ENCODE measurements at regions not wholly inside any gene's neighbourhood (a gene's known extent, or its start where the extent isn't known, plus 50 kb on each side); places are given as distances from the start of the nearest gene placed in this dataset.

DNA sequence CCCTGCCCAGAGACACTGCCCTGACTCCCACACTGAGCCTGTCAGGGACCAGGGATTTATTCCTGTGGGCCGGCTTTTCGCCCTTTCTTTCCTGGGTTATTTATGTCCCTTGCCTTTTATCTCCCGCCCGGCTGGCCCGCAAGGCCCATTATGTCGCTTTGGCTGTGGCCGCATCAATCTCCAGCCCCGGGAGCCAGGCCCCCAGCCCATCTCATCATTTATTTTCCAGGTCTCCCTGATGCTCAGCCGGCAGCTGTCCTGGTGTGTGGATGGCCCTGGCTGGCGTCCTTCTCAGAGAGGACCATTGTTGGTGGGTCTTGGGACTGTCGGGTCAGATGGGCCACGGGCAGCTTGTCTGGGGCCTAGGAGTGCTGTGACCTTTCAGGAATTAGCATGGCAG, 82.3 kb downstream of the FAM241B start:
- H3K27me3 Mint-ChIP-seq, result peaks cover 14% of the 10 kb centered on the region

DNA sequence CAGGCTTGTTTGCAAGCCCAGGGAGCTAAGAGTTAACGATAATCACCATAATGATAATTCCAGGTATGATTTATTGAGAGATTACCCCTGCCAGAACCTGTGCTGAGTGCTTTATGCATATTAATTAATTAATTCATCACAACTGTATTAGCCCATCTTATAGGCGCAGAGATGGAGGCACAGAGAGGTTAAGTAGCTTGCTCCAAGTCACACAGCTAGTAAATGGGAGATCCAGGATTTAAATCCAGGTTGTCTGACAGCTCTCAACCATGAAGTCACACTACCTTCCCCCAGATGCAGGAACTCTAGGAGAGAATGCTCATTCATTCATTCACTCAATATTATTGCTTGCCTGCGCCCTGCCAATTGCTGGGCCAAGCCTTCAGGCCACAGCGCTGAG, 84.5 kb downstream of the FAM241B start:
- no peak for DNase-seq (ENCODE audit: extremely low spot score, unreplicated experiment)

More for the DNA sequence above, 82.3 kb downstream of the FAM241B start:
- Mint-ChIP-seq H3K36me3 (no peaks in the 10 kb centered on the region), H3K27ac (no peak overlapping the region), H3K9me3 (no peaks in the 10 kb centered on the region), H3K4me1 (ENCODE audit: unreplicated experiment) (peaks cover 32% of the 10 kb centered on the region), H3K4me3 (no peak overlapping the region)
- no peak for DNase-seq (ENCODE audit: extremely low spot score, unreplicated experiment)
- TF ChIP-seq, protein P1, sequence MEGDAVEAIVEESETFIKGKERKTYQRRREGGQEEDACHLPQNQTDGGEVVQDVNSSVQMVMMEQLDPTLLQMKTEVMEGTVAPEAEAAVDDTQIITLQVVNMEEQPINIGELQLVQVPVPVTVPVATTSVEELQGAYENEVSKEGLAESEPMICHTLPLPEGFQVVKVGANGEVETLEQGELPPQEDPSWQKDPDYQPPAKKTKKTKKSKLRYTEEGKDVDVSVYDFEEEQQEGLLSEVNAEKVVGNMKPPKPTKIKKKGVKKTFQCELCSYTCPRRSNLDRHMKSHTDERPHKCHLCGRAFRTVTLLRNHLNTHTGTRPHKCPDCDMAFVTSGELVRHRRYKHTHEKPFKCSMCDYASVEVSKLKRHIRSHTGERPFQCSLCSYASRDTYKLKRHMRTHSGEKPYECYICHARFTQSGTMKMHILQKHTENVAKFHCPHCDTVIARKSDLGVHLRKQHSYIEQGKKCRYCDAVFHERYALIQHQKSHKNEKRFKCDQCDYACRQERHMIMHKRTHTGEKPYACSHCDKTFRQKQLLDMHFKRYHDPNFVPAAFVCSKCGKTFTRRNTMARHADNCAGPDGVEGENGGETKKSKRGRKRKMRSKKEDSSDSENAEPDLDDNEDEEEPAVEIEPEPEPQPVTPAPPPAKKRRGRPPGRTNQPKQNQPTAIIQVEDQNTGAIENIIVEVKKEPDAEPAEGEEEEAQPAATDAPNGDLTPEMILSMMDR (conservative IDR thresholded peaks at IDR 0.05), result no peak

DNA sequence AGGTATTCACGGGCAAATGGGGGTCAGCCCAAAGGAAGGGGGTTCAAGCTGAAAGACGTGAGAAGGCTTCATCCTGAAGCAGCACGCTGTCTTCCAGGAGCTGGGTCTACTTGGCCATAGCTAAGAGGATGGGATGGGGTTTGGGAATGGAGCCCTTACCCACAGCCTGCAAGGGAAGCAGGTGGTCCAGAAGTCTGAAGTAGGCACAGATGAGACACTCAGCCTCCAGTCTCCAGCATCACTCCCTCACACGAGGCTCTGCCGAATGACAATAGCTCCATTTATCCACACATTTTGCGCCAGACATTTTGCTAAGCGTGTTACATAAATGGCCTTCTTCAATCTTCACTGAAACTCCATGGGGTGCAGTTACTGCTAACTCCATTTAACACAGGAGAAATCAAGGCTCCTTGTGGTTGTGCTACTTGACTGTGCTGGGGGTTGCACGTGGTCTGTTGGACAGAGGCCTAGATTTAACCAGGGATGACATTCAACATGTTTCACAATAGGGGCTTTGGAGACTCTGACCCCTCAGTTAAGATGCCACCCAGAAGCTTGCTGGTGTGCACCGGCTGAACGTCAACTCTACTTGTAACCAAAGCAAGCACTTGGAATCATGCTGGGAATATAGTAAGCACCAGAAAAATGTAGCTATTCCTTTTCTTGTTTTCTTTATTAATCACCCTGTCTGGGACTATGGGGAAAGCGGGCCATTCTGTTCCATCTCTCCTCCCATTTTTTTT, 85.3 kb downstream of the FAM241B start:
- peaks cover 29% of the 10 kb centered on the region for H3K4me1 Mint-ChIP-seq (ENCODE audit: unreplicated experiment)
- no peak for DNase-seq (ENCODE audit: extremely low spot score, unreplicated experiment)
- no peaks in the 10 kb centered on the region for H3K9me3 Mint-ChIP-seq
- H3K27me3 Mint-ChIP-seq, result peaks cover 9% of the 10 kb centered on the region
- no peak overlapping the region for H3K27ac Mint-ChIP-seq
- H3K36me3 Mint-ChIP-seq, result no peaks in the 10 kb centered on the region
- TF ChIP-seq, protein P1 (conservative IDR thresholded peaks at IDR 0.05), result no peak
- H3K4me3 Mint-ChIP-seq, result no peak overlapping the region

More for the DNA sequence above, 84.5 kb downstream of the FAM241B start:
- TF ChIP-seq, protein P1 (conservative IDR thresholded peaks at IDR 0.05), result no peak
- Mint-ChIP-seq H3K27ac (no peak overlapping the region), H3K27me3 (peaks cover 9% of the 10 kb centered on the region), H3K4me3 (no peak overlapping the region), H3K4me1 (ENCODE audit: unreplicated experiment) (peaks cover 32% of the 10 kb centered on the region), H3K36me3 (no peaks in the 10 kb centered on the region), H3K9me3 (no peaks in the 10 kb centered on the region)

DNA sequence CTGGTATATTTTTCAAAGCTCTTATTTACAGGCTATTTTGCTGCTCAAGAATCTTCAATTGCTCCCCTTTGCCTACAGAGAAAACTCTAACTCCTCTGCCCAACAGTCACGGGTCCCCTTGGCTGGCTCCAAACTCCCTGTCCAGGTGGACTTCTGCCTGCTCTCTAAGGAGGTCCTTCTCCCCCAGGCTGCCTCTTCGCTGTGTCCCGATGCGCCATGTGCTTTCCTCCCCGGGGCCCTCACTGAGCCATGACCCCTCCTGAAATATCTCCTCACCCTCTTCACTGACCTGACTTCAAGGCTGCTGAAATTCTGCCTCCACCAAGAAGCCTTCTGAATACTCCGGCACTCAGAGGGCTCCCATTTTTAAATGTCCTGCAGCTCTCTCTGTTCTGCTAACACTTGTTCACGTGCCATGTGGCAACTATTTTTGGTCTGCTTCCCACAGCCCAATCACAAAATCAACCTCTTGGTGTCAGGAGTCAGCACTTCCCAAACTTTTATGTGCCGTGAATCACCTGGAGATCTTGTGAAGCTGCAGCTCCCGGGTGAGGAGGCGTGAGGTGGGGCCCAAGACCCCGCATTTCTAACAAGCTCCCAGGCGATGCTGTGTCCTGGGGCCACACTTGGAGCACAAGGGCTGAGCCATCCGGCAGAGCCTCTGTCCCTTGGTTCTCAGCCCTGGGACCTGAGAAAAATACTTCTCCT, 85.7 kb upstream of the COL13A1 start:
- Mint-ChIP-seq H3K9me3 (no peaks in the 10 kb centered on the region), H3K4me1 (ENCODE audit: unreplicated experiment) (peaks cover 22% of the 10 kb centered on the region), H3K4me3 (no peak overlapping the region), H3K27ac (peak overlapping the region; percentile 16), H3K36me3 (no peaks in the 10 kb centered on the region), H3K27me3 (peaks cover 9% of the 10 kb centered on the region)
- TF ChIP-seq, protein P1 (conservative IDR thresholded peaks at IDR 0.05), result no peak
- DNase-seq (ENCODE audit: extremely low spot score, unreplicated experiment), result no peak

DNA sequence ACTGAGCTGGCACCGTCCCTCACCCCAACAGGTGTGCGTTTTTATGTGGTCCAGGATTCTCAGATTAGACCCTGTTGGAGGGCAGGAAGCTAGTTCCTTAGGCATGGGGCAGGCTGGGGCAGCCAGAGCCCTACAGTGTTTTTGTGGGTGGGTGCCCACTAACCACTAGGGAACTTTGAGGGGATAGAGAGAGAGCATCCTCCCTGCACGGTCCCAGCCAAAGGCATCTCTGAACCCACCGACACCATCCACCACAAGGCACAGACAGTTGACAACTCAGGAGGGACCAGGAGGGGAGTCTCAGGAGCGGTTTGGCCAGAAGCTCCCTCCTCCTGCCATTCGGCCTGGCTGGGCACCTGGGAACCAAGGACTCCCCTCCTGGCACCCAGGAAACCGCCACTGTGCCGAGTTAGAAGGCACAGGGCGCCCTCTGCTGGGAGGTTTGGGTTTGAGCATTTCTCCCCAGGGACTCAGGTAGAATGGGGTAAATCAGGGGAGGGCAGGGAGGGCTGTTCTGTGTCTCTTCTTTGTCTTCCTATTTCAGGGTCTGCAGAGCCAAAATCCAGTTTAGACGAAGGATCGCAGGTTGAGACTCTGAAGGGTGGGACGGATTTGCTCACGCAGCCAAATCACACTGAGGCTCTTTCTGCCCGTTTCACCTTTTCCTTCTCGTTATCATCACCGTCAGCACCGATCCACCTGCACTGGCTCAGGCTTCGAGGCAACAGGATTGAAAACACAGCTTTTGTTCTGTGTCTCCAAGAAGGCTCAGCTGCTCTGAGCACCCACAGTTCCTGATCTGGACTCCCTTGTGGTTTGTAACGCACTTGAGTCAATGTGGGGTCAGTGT, 84.8 kb upstream of the COL13A1 start:
- no peak overlapping the region for H3K4me3 Mint-ChIP-seq
- H3K27ac Mint-ChIP-seq, result no peak overlapping the region
- TF ChIP-seq, protein P1 (conservative IDR thresholded peaks at IDR 0.05), result peak; percentile 85
- H3K4me1 Mint-ChIP-seq (ENCODE audit: unreplicated experiment), result peaks cover 20% of the 10 kb centered on the region
- H3K27me3 Mint-ChIP-seq, result peaks cover 4% of the 10 kb centered on the region
- H3K9me3 Mint-ChIP-seq, result no peaks in the 10 kb centered on the region
- no peaks in the 10 kb centered on the region for H3K36me3 Mint-ChIP-seq
- no peak for DNase-seq (ENCODE audit: extremely low spot score, unreplicated experiment)

Data from type B pancreatic cell (in vitro differentiated cells).